Lower leg skin (tissue), 3 donors: ENCODE measurements at regions not wholly inside any gene's neighbourhood (a gene's known extent, or its start where the extent isn't known, plus 50 kb on each side); places are given as distances from the start of the nearest gene placed in this dataset.

ENCODE experiments used
- POLR2A ChIP-seq, 2 donors: fragments of 450-650 bp; IDR thresholded peaks; one replicate each; pipeline ENCODE4 v1.6.1; 2016 to 2017; ENCODE audit warnings: antibody characterized with exemption in 2 of 2, mild to moderate bottlenecking in 1 of 2, moderate library complexity in 1 of 2
- TF ChIP-seq, protein P1 (sequence below), 3 donors: fragments of 450-650 bp; IDR thresholded peaks; one replicate each; pipeline ENCODE4 v1.5.1; 2016; ENCODE audit warnings: antibody characterized with exemption in 3 of 3, mild to moderate bottlenecking in 3 of 3, moderate library complexity in 2 of 3

DNA sequence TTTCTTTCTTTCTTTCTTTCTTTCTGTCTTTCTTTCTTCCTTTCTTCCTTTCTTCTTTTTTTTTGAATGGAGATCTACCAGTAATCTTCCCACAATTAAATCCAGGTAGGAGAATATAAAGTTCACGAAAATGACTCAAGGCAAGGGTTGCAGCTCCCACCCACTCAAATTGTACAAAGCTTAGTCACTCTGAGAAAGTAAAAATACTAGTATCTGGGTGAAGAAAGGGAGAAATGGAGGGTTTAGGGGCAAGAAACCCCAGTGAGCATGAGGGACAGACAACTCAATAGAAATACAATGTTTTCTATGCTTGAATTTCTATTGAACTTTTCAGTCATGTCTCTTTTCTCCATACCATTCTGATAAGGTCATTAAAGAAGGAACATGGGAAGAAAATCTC lies 200.8 kb downstream of the GATA3 start:
- TF ChIP-seq, protein P1, sequence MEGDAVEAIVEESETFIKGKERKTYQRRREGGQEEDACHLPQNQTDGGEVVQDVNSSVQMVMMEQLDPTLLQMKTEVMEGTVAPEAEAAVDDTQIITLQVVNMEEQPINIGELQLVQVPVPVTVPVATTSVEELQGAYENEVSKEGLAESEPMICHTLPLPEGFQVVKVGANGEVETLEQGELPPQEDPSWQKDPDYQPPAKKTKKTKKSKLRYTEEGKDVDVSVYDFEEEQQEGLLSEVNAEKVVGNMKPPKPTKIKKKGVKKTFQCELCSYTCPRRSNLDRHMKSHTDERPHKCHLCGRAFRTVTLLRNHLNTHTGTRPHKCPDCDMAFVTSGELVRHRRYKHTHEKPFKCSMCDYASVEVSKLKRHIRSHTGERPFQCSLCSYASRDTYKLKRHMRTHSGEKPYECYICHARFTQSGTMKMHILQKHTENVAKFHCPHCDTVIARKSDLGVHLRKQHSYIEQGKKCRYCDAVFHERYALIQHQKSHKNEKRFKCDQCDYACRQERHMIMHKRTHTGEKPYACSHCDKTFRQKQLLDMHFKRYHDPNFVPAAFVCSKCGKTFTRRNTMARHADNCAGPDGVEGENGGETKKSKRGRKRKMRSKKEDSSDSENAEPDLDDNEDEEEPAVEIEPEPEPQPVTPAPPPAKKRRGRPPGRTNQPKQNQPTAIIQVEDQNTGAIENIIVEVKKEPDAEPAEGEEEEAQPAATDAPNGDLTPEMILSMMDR (IDR thresholded peaks at IDR 0.05) = no peak
- TF ChIP-seq POLR2A (IDR thresholded peaks at IDR 0.05) = no peak
